NB4 (cell line): ENCODE measurements at regions not wholly inside any gene's neighbourhood (a gene's known extent, or its start where the extent isn't known, plus 50 kb on each side); places are given as distances from the start of the nearest gene placed in this dataset.

Source experiments
- CTCF ChIP-seq: IDR thresholded peaks from one replicate; pipeline ENCODE4 v1.5.1; 2012; ENCODE audit warnings: low read depth, low read length
- MYC ChIP-seq: IDR thresholded peaks from 2 replicates; pipeline ENCODE4 v1.6.1; 2011; ENCODE audit warnings: low read depth, low read length
- POLR2A ChIP-seq: IDR thresholded peaks from 2 replicates; pipeline ENCODE4 v1.6.1; 2011; ENCODE audit warnings: mild to moderate bottlenecking; ENCODE audit not compliant: insufficient read length; ENCODE audit errors: extremely low read depth
- TF ChIP-seq, protein P1 (sequence below): IDR thresholded peaks from 2 replicates; pipeline ENCODE4 v1.6.1; 2011; ENCODE audit warnings: low read depth, low read length

- TF ChIP-seq CTCF (no peak), POLR2A (no peak), MYC (no peak)
- TF ChIP-seq, protein P1, sequence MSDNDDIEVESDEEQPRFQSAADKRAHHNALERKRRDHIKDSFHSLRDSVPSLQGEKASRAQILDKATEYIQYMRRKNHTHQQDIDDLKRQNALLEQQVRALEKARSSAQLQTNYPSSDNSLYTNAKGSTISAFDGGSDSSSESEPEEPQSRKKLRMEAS = no peak
Observed at GRCh38 chr4:136931781-136932180, 600.5 kb downstream of the PCDH18 start.
